GM23338 (cell line): ENCODE measurements at regions not wholly inside any gene's neighbourhood (a gene's known extent, or its start where the extent isn't known, plus 50 kb on each side); places are given as distances from the start of the nearest gene placed in this dataset.

Experiments used
- ATAC-seq: fragments of 200-7000 bp; cut with Tn5 transposase; 3 replicates; pipeline ENCODE4 v1.9.1; 2020
- DNase-seq: peaks from one replicate; pipeline ENCODE4 v3.0.0-alpha.2; 2015; ENCODE audit warnings: low spot score
- H2AFZ ChIP-seq: fragments of 200-600 bp; sonication (generic); 2 replicates; pipeline ENCODE4 v1.8.0; 2016; ENCODE audit warnings: antibody characterized with exemption, mild to moderate bottlenecking, moderate library complexity
- H3F3A ChIP-seq: fragments of 200-600 bp; sonication (generic); replicated peaks from 2 replicates; pipeline ENCODE4 v1.8.0; 2017; ENCODE audit warnings: antibody characterized with exemption, mixed run types, low read depth
- H3K27ac ChIP-seq: fragments of 200-600 bp; sonication (generic); 2 replicates; pipeline ENCODE4 v1.6.1; 2016; ENCODE audit warnings: low read depth
- H3K27me3 ChIP-seq: fragments of 200-600 bp; sonication (generic); 2 replicates; pipeline ENCODE4 v1.8.0; 2016; ENCODE audit warnings: mild to moderate bottlenecking, mixed run types, moderate library complexity; ENCODE audit not compliant: insufficient read depth
- H3K36me3 ChIP-seq: fragments of 200-600 bp; sonication (generic); 2 replicates; pipeline ENCODE4 v1.8.0; 2016; ENCODE audit warnings: mild to moderate bottlenecking; ENCODE audit not compliant: insufficient read depth
- H3K4me1 ChIP-seq: fragments of 200-600 bp; sonication (generic); 2 replicates; pipeline ENCODE4 v1.8.0; 2016; ENCODE audit warnings: mild to moderate bottlenecking, moderate library complexity; ENCODE audit not compliant: insufficient read depth
- H3K4me2 ChIP-seq: fragments of 200-600 bp; sonication (generic); 2 replicates; pipeline ENCODE4 v1.7.1; 2017; ENCODE audit warnings: mixed run types
- H3K4me3 ChIP-seq: fragments of 200-600 bp; sonication (generic); 2 replicates; pipeline ENCODE4 v1.6.1; 2016; ENCODE audit warnings: mixed run types
- H3K79me2 ChIP-seq: fragments of 200-600 bp; sonication (generic); replicated peaks from 2 replicates; pipeline ENCODE4 v1.8.0; 2017; ENCODE audit warnings: mild to moderate bottlenecking; ENCODE audit not compliant: insufficient read depth
- H3K9me2 ChIP-seq: fragments of 200-600 bp; sonication (generic); 2 replicates; pipeline ENCODE4 v1.8.0; 2017; ENCODE audit not compliant: insufficient read depth
- H4K20me1 ChIP-seq: fragments of 200-600 bp; sonication (generic); replicated peaks from 2 replicates; pipeline ENCODE4 v1.8.0; 2017; ENCODE audit warnings: mild to moderate bottlenecking; ENCODE audit not compliant: insufficient read depth
- H3K27ac Mint-ChIP-seq: 2 replicates; pipeline ENCODE4 v1.8.0; 2020; ENCODE audit warnings: inconsistent platforms, mild to moderate bottlenecking, moderate library complexity, mixed read lengths
- H3K27me3 Mint-ChIP-seq: 3 replicates; pipeline ENCODE4 v1.8.0; 2022; ENCODE audit warnings: low read depth, mild to moderate bottlenecking, moderate library complexity, mixed read lengths, inconsistent platforms; ENCODE audit not compliant: insufficient read depth, poor library complexity
- H3K36me3 Mint-ChIP-seq: 3 replicates; pipeline ENCODE4 v1.8.0; 2021; ENCODE audit warnings: low read depth, mild to moderate bottlenecking, inconsistent platforms, moderate library complexity, mixed read lengths
- H3K4me1 Mint-ChIP-seq: 3 replicates; pipeline ENCODE4 v1.8.0; 2020; ENCODE audit warnings: mild to moderate bottlenecking, inconsistent platforms, mixed read lengths
- H3K4me3 Mint-ChIP-seq: 3 replicates; pipeline ENCODE4 v1.8.0; 2021; ENCODE audit warnings: moderate library complexity, mild to moderate bottlenecking, inconsistent platforms, mixed read lengths
- H3K9me3 Mint-ChIP-seq: 3 replicates; pipeline ENCODE4 v1.8.0; 2020; ENCODE audit warnings: moderate library complexity, mild to moderate bottlenecking, inconsistent platforms, mixed read lengths
- CREB1 ChIP-seq: fragments of 250-450 bp; sonication (Bioruptor Pico); IDR thresholded peaks from 2 replicates; pipeline ENCODE4 v1.5.0; 2020; ENCODE audit warnings: low read depth, mild to moderate bottlenecking, moderate library complexity
- CTCF ChIP-seq, 2 experiments: fragments of 200-600 bp in 1 of 2; sonication (generic) in 1 of 2; conservative IDR thresholded peaks; 2 replicates each; pipeline versions ENCODE4 v1.5.1 to v1.6.1; 2016 to 2017; ENCODE audit warnings: antibody characterized with exemption in 2 of 2, low read depth in 2 of 2, mild to moderate bottlenecking in 2 of 2, moderate library complexity in 1 of 2
- ETS1 ChIP-seq: IDR thresholded peaks from 2 replicates; pipeline ENCODE4 v1.6.1; 2016; ENCODE audit warnings: antibody characterized with exemption
- EZH2 ChIP-seq: fragments of 200-600 bp; sonication (generic); IDR thresholded peaks from one replicate; pipeline ENCODE4 v1.8.0; 2017; ENCODE audit warnings: antibody characterized with exemption, mild to moderate bottlenecking, low read depth; ENCODE audit not compliant: unreplicated experiment
- EZH2phosphoT487 ChIP-seq: fragments of 200-600 bp; sonication (generic); IDR thresholded peaks from one replicate; pipeline ENCODE4 v1.8.1; 2018; ENCODE audit warnings: antibody characterized with exemption; ENCODE audit not compliant: unreplicated experiment
- JUNB ChIP-seq: IDR thresholded peaks from one replicate; pipeline ENCODE4 v1.6.1; 2016; ENCODE audit warnings: antibody characterized with exemption; ENCODE audit not compliant: unreplicated experiment
- NANOG ChIP-seq: IDR thresholded peaks from 2 replicates; pipeline ENCODE4 v1.6.1; 2016; ENCODE audit warnings: antibody characterized with exemption, borderline replicate concordance
- POLR2AphosphoS5 ChIP-seq: IDR thresholded peaks from 2 replicates; pipeline ENCODE4 v1.6.1; 2016; ENCODE audit warnings: antibody characterized with exemption, low read depth
- REST ChIP-seq: IDR thresholded peaks from one replicate; pipeline ENCODE4 v1.6.1; 2018; ENCODE audit warnings: antibody characterized with exemption; ENCODE audit not compliant: unreplicated experiment
- STAT1 ChIP-seq: IDR thresholded peaks from one replicate; pipeline ENCODE4 v1.6.1; 2016; ENCODE audit warnings: antibody characterized with exemption; ENCODE audit not compliant: unreplicated experiment
- ZNF114 ChIP-seq: fragments of 250-450 bp; sonication (Bioruptor Pico); IDR thresholded peaks from 2 replicates; pipeline ENCODE4 v1.5.0; 2020; ENCODE audit warnings: mild to moderate bottlenecking, moderate library complexity
- ZNF331 ChIP-seq: fragments of 250-450 bp; sonication (Bioruptor Pico); IDR thresholded peaks from 2 replicates; pipeline ENCODE4 v1.5.0; 2020; ENCODE audit warnings: low read depth, mild to moderate bottlenecking, moderate library complexity
- TF ChIP-seq, protein P1 (sequence below): fragments of 250-450 bp; sonication (Bioruptor Pico); IDR thresholded peaks from 2 replicates; pipeline ENCODE4 v1.5.0; 2020; ENCODE audit warnings: mild to moderate bottlenecking, moderate library complexity

GRCh38 chr4:31784558-31784957 lies 1064.4 kb downstream of the PCDH7 start:
- no peak overlapping the region for H3K4me2 ChIP-seq
- H3K36me3 Mint-ChIP-seq: no peaks in the 10 kb centered on the region
- H3K9me2 ChIP-seq: no peaks in the 10 kb centered on the region; the same call in 1 of the 2 replicates
- H3K27me3 Mint-ChIP-seq: no peaks in the 10 kb centered on the region
- DNase-seq: no peak
- no peaks in the 10 kb centered on the region for H3K27me3 ChIP-seq
- no peaks in the 10 kb centered on the region for H3F3A ChIP-seq
- no peaks in the 10 kb centered on the region for H3K9me3 Mint-ChIP-seq
- H3K4me1 Mint-ChIP-seq: no peaks in the 10 kb centered on the region
- H3K36me3 ChIP-seq: no peaks in the 10 kb centered on the region
- no peaks in the 10 kb centered on the region for H3K4me1 ChIP-seq
- no peak for ATAC-seq
- H3K4me3 ChIP-seq: no peak overlapping the region
- no peaks in the 10 kb centered on the region for H4K20me1 ChIP-seq
- no peak overlapping the region for H3K4me3 Mint-ChIP-seq
- no peak overlapping the region for H3K27ac ChIP-seq
- no peak overlapping the region for H2AFZ ChIP-seq
- no peak overlapping the region for H3K27ac Mint-ChIP-seq
- no peaks in the 10 kb centered on the region for H3K79me2 ChIP-seq
- TF ChIP-seq JUNB: no peak
- TF ChIP-seq STAT1: no peak
- TF ChIP-seq CTCF (conservative IDR thresholded peaks at IDR 0.05; ENCODE audit: low read depth in 2 of 2): no peak
- TF ChIP-seq ETS1: no peak
- no peak for TF ChIP-seq EZH2
- TF ChIP-seq NANOG: no peak
- no peak for TF ChIP-seq ZNF331
- no peak for TF ChIP-seq CREB1 (CRISPR knock-in tag)
- TF ChIP-seq ZNF114 (CRISPR knock-in tag): no peak
- TF ChIP-seq EZH2phosphoT487: no peak
- no peak for TF ChIP-seq REST
- TF ChIP-seq, protein P1, sequence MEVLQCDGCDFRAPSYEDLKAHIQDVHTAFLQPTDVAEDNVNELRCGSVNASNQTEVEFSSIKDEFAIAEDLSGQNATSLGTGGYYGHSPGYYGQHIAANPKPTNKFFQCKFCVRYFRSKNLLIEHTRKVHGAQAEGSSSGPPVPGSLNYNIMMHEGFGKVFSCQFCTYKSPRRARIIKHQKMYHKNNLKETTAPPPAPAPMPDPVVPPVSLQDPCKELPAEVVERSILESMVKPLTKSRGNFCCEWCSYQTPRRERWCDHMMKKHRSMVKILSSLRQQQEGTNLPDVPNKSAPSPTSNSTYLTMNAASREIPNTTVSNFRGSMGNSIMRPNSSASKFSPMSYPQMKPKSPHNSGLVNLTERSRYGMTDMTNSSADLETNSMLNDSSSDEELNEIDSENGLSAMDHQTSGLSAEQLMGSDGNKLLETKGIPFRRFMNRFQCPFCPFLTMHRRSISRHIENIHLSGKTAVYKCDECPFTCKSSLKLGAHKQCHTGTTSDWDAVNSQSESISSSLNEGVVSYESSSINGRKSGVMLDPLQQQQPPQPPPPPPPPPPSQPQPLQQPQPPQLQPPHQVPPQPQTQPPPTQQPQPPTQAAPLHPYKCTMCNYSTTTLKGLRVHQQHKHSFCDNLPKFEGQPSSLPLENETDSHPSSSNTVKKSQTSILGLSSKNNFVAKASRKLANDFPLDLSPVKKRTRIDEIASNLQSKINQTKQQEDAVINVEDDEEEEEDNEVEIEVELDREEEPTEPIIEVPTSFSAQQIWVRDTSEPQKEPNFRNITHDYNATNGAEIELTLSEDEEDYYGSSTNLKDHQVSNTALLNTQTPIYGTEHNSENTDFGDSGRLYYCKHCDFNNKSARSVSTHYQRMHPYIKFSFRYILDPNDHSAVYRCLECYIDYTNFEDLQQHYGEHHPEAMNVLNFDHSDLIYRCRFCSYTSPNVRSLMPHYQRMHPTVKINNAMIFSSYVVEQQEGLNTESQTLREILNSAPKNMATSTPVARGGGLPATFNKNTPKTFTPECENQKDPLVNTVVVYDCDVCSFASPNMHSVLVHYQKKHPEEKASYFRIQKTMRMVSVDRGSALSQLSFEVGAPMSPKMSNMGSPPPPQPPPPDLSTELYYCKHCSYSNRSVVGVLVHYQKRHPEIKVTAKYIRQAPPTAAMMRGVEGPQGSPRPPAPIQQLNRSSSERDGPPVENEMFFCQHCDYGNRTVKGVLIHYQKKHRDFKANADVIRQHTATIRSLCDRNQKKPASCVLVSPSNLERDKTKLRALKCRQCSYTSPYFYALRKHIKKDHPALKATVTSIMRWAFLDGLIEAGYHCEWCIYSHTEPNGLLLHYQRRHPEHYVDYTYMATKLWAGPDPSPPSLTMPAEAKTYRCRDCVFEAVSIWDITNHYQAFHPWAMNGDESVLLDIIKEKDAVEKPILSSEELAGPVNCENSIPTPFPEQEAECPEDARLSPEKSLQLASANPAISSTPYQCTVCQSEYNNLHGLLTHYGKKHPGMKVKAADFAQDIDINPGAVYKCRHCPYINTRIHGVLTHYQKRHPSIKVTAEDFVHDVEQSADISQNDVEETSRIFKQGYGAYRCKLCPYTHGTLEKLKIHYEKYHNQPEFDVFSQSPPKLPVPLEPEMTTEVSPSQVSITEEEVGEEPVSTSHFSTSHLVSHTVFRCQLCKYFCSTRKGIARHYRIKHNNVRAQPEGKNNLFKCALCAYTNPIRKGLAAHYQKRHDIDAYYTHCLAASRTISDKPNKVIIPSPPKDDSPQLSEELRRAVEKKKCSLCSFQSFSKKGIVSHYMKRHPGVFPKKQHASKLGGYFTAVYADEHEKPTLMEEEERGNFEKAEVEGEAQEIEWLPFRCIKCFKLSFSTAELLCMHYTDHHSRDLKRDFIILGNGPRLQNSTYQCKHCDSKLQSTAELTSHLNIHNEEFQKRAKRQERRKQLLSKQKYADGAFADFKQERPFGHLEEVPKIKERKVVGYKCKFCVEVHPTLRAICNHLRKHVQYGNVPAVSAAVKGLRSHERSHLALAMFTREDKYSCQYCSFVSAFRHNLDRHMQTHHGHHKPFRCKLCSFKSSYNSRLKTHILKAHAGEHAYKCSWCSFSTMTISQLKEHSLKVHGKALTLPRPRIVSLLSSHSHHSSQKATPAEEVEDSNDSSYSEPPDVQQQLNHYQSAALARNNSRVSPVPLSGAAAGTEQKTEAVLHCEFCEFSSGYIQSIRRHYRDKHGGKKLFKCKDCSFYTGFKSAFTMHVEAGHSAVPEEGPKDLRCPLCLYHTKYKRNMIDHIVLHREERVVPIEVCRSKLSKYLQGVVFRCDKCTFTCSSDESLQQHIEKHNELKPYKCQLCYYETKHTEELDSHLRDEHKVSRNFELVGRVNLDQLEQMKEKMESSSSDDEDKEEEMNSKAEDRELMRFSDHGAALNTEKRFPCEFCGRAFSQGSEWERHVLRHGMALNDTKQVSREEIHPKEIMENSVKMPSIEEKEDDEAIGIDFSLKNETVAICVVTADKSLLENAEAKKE (CRISPR knock-in tag): no peak
- TF ChIP-seq POLR2AphosphoS5: no peak
